Activated T-helper 1 cell treated with anti-CD3 and anti-CD28 coated beads, Interleukin-12 subunit alpha, Interleukin-12 subunit beta, Interleukin-2, Interleukin-4 antibody, amounts not matched to agents 30 ng/mL and 10 ng/mL and 1 ng/mL, durations not matched to agents 14 hours and 24 hours and 36 hours (primary cell): ENCODE measurements at regions not wholly inside any gene's neighbourhood (a gene's known extent, or its start where the extent isn't known, plus 50 kb on each side); places are given as distances from the start of the nearest gene placed in this dataset.

ENCODE experiments used
- DNase-seq: peaks from one replicate; pipeline ENCODE4 v3.0.0; 2021; ENCODE audit warnings: low spot score
- H3K27ac Mint-ChIP-seq: one replicate; pipeline ENCODE4 v1.8.0; 2021; ENCODE audit warnings: mild to moderate bottlenecking, mixed read lengths
- H3K27me3 Mint-ChIP-seq: one replicate; pipeline ENCODE4 v1.8.0; 2022; ENCODE audit warnings: mild to moderate bottlenecking, moderate library complexity, mixed read lengths; ENCODE audit not compliant: insufficient read depth
- H3K36me3 Mint-ChIP-seq: one replicate; pipeline ENCODE4 v1.8.0; 2021; ENCODE audit warnings: low read depth, mixed read lengths
- H3K4me1 Mint-ChIP-seq: one replicate; pipeline ENCODE4 v1.8.0; 2021; ENCODE audit warnings: low read depth, mixed read lengths
- H3K4me3 Mint-ChIP-seq: one replicate; pipeline ENCODE4 v1.8.0; 2021; ENCODE audit warnings: mild to moderate bottlenecking, moderate library complexity, mixed read lengths
- H3K9me3 Mint-ChIP-seq: one replicate; pipeline ENCODE4 v1.8.0; 2021; ENCODE audit warnings: mixed read lengths
- intact Hi-C: fragments of 100-400 bp; cut with micrococcal nuclease; formaldehyde crosslinking; loops from one replicate; pipeline ENCODE4 v1.15.1; 2024

GRCh38 chr7:115132096-115132495 lies 210.2 kb downstream of the MDFIC start:
- Mint-ChIP-seq H3K27ac (no peak overlapping the region), H3K9me3 (peaks cover 12% of the 10 kb centered on the region), H3K36me3 (peaks cover 6% of the 10 kb centered on the region), H3K27me3 (peaks cover 2% of the 10 kb centered on the region), H3K4me1 (peaks cover 22% of the 10 kb centered on the region), H3K4me3 (no peak overlapping the region)
- intact Hi-C loops = no loop called here
- DNase-seq = no peak

GRCh38 chr7:115128154-115128553 lies 206.3 kb downstream of the MDFIC start:
- Mint-ChIP-seq H3K4me3 (no peak overlapping the region), H3K27ac (no peak overlapping the region), H3K4me1 (no peaks in the 10 kb centered on the region), H3K9me3 (peaks cover 8% of the 10 kb centered on the region), H3K36me3 (peaks cover 3% of the 10 kb centered on the region), H3K27me3 (peaks cover 2% of the 10 kb centered on the region)
- no peak for DNase-seq
- intact Hi-C loops = no loop called here

GRCh38 chr7:115127399-115128021 lies 205.6 kb downstream of the MDFIC start:
- H3K4me3 Mint-ChIP-seq = no peak overlapping the region
- no peak for DNase-seq
- peaks cover 6% of the 10 kb centered on the region for H3K9me3 Mint-ChIP-seq
- no peaks in the 10 kb centered on the region for H3K4me1 Mint-ChIP-seq
- H3K36me3 Mint-ChIP-seq = peaks cover 2% of the 10 kb centered on the region
- intact Hi-C loops = no loop called here
- no peak overlapping the region for H3K27ac Mint-ChIP-seq
- peaks cover 2% of the 10 kb centered on the region for H3K27me3 Mint-ChIP-seq

- intact Hi-C loops = no loop called here
Observed at GRCh38 chr7:115125750-115126149, 203.9 kb downstream of the MDFIC start.

GRCh38 chr7:115125312-115125711 lies 203.4 kb downstream of the MDFIC start:
- no peak overlapping the region for H3K4me3 Mint-ChIP-seq
- intact Hi-C loops = no loop called here
- H3K9me3 Mint-ChIP-seq = peaks cover 6% of the 10 kb centered on the region
- no peak for DNase-seq
- peaks cover 2% of the 10 kb centered on the region for H3K36me3 Mint-ChIP-seq
- H3K27ac Mint-ChIP-seq = no peak overlapping the region
- H3K27me3 Mint-ChIP-seq = peaks cover 2% of the 10 kb centered on the region
- H3K4me1 Mint-ChIP-seq = no peaks in the 10 kb centered on the region

More at GRCh38 chr7:115125750-115126149, 203.9 kb downstream of the MDFIC start:
- DNase-seq = no peak
- Mint-ChIP-seq H3K27ac (no peak overlapping the region), H3K36me3 (peaks cover 2% of the 10 kb centered on the region), H3K27me3 (peaks cover 2% of the 10 kb centered on the region), H3K4me3 (no peak overlapping the region), H3K4me1 (no peaks in the 10 kb centered on the region), H3K9me3 (peaks cover 6% of the 10 kb centered on the region)

GRCh38 chr7:115124409-115124939 lies 202.6 kb downstream of the MDFIC start:
- no peak overlapping the region for H3K27ac Mint-ChIP-seq

GRCh38 chr7:115123441-115123840 lies 201.5 kb downstream of the MDFIC start:
- H3K4me1 Mint-ChIP-seq = no peaks in the 10 kb centered on the region
- H3K27me3 Mint-ChIP-seq = peaks cover 4% of the 10 kb centered on the region
- H3K27ac Mint-ChIP-seq = no peak overlapping the region
- no peaks in the 10 kb centered on the region for H3K36me3 Mint-ChIP-seq
- intact Hi-C loops = no loop called here
- no peak for DNase-seq
- peaks cover 2% of the 10 kb centered on the region for H3K9me3 Mint-ChIP-seq
- no peak overlapping the region for H3K4me3 Mint-ChIP-seq

More at GRCh38 chr7:115124409-115124939, 202.6 kb downstream of the MDFIC start:
- Mint-ChIP-seq H3K36me3 (peaks cover under 1% of the 10 kb centered on the region), H3K4me1 (no peaks in the 10 kb centered on the region), H3K4me3 (no peak overlapping the region), H3K9me3 (peaks cover 3% of the 10 kb centered on the region), H3K27me3 (peaks cover 4% of the 10 kb centered on the region)
- no peak for DNase-seq
- intact Hi-C loops = no loop called here

GRCh38 chr7:115122388-115122787 lies 200.5 kb downstream of the MDFIC start:
- H3K4me1 Mint-ChIP-seq = no peaks in the 10 kb centered on the region
- H3K36me3 Mint-ChIP-seq = no peaks in the 10 kb centered on the region
- H3K9me3 Mint-ChIP-seq = no peaks in the 10 kb centered on the region
- intact Hi-C loops = no loop called here
- peaks cover 2% of the 10 kb centered on the region for H3K27me3 Mint-ChIP-seq
- H3K4me3 Mint-ChIP-seq = no peak overlapping the region
- no peak for DNase-seq
- H3K27ac Mint-ChIP-seq = no peak overlapping the region

- H3K9me3 Mint-ChIP-seq = no peaks in the 10 kb centered on the region
- H3K27me3 Mint-ChIP-seq = peaks cover 4% of the 10 kb centered on the region
- DNase-seq = no peak
- no peak overlapping the region for H3K4me3 Mint-ChIP-seq
- H3K27ac Mint-ChIP-seq = no peak overlapping the region
- H3K4me1 Mint-ChIP-seq = no peaks in the 10 kb centered on the region
- intact Hi-C loops = no loop called here
- no peaks in the 10 kb centered on the region for H3K36me3 Mint-ChIP-seq
Observed at GRCh38 chr7:115117748-115118147, 195.9 kb downstream of the MDFIC start.

- Mint-ChIP-seq H3K36me3 (no peaks in the 10 kb centered on the region), H3K27me3 (peaks cover 5% of the 10 kb centered on the region), H3K4me1 (no peaks in the 10 kb centered on the region), H3K9me3 (no peaks in the 10 kb centered on the region), H3K4me3 (no peak overlapping the region), H3K27ac (no peak overlapping the region)
- DNase-seq = no peak
- intact Hi-C loops = no loop called here
Observed at GRCh38 chr7:115116773-115117715, 195.2 kb downstream of the MDFIC start.

GRCh38 chr7:115113776-115114175 lies 191.9 kb downstream of the MDFIC start:
- Mint-ChIP-seq H3K9me3 (no peaks in the 10 kb centered on the region), H3K4me1 (no peaks in the 10 kb centered on the region), H3K4me3 (no peak overlapping the region), H3K36me3 (no peaks in the 10 kb centered on the region), H3K27me3 (peaks cover 3% of the 10 kb centered on the region), H3K27ac (no peak overlapping the region)
- DNase-seq = no peak
- intact Hi-C loops = no loop called here

- Mint-ChIP-seq H3K9me3 (no peaks in the 10 kb centered on the region), H3K27me3 (peaks cover 3% of the 10 kb centered on the region), H3K27ac (no peak overlapping the region), H3K36me3 (no peaks in the 10 kb centered on the region), H3K4me3 (no peak overlapping the region), H3K4me1 (no peaks in the 10 kb centered on the region)
- no peak for DNase-seq
- intact Hi-C loops = no loop called here
Observed at GRCh38 chr7:115113131-115113530, 191.2 kb downstream of the MDFIC start.

- Mint-ChIP-seq H3K4me3 (no peak overlapping the region), H3K27me3 (peaks cover 3% of the 10 kb centered on the region), H3K9me3 (peaks cover 3% of the 10 kb centered on the region), H3K4me1 (no peaks in the 10 kb centered on the region), H3K36me3 (no peaks in the 10 kb centered on the region), H3K27ac (no peak overlapping the region)
- intact Hi-C loops = no loop called here
- DNase-seq = no peak
Observed at GRCh38 chr7:115110523-115110922, 188.6 kb downstream of the MDFIC start.
